ENCODE measurements at regions not wholly inside any gene's neighbourhood (a gene's known extent, or its start where the extent isn't known, plus 50 kb on each side); places are given as distances from the start of the nearest gene placed in this dataset.

- TF ChIP-seq CTCF (conservative IDR thresholded peaks at IDR 0.05; ENCODE audit: low read length) (no peak), EZH2phosphoT487 (IDR thresholded peaks at IDR 0.05; ENCODE audit: borderline replicate concordance) (no peak)
Measured at GRCh38 chr7:86280150-86280549, 363.6 kb upstream of the GRM3 start.

Measured in Loucy (cell line).